Hippocampal formation (tissue), 2 donors: ENCODE measurements at regions not wholly inside any gene's neighbourhood (a gene's known extent, or its start where the extent isn't known, plus 50 kb on each side); places are given as distances from the start of the nearest gene placed in this dataset.

Source experiments
- DNase-seq, 2 donors: peaks; one replicate each; lab custom pipeline; 2025; lab: John Stamatoyannopoulos, UW

- DNase-seq = no peak
Observed at GRCh38 chr7:112882991-112883390, 92.8 kb upstream of the TMEM168 start.

DNA sequence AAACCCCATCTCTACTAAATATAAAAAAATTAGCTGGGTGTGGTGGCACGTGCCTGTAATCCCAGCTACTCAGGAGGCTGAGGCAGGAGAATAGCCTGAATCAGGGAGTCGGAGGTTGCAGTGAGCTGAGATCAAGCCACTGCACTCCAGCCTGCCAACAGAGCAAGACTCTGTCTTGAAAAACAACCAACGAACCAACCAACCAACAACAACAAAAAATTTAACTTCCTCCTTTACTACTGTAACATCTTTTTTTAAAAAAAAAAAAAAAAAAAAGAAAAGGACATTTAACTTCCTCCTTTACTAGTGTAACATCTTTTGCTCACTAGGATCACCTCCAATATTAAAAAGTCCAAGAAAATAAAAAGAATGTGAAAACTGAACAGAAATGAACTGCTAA is 92.3 kb upstream of the TMEM168 start:
- DNase-seq = no peak

- DNase-seq = no peak
Observed at GRCh38 chr7:112882022-112882421, 91.8 kb upstream of the TMEM168 start.

GRCh38 chr7:112880818-112881418 is 90.7 kb upstream of the TMEM168 start:
- DNase-seq = no peak

- DNase-seq = no peak
Observed at GRCh38 chr7:112877691-112878460, 87.7 kb upstream of the TMEM168 start.

- no peak for DNase-seq
Observed at GRCh38 chr7:112876877-112877276, 86.7 kb upstream of the TMEM168 start.

DNA sequence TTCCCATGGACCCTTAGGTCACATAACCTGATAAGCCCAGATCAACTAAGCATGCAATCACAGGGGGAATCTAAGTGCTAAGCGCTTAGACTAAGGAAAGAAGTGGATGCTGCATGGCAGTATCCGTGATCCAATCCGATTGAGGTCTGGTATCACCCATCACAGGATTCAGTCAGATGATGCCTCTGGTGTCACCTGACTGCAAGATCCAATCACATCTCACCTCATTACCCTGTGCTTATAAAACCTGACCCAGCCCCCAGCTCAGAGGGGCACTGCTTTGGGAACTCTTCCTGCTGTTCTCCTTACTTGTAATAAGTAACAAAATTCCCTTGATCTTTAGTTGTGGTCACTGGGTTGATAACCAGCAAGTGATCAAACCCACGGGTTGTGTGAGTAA is 84.7 kb upstream of the TMEM168 start:
- no peak for DNase-seq

GRCh38 chr7:112873831-112874553 is 83.8 kb upstream of the TMEM168 start:
- DNase-seq = no peak

DNA sequence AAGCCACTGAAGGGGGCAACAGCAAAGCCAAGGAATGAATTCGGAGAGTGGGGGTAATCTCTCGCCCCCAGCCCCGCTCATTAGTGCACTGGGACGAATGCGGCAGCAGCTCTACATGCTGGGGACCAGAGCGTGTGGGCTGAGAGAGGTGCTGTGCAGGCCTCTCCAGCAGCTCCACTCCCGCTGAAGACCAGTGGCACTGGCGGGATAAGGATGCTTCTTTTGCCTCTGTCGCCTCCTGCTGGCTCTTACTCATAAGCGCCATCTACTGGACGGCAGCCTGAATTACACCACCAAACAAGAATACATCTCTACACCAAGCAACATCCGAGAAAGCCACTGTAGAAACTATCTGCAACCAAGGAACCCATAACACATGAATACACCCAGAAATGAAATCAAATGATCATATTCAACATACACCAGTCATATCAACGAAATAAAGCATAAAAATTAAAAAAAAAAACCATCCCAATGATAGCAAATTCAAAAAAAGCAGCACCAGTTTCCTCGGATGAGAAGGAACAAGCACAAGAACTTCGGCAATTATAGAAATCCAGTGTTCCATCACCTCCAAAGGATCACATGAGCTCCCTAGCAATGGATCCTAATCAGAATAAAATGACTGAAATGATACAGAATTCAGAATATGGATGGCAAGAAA is 79.0 kb upstream of the TMEM168 start:
- DNase-seq = no peak

DNA sequence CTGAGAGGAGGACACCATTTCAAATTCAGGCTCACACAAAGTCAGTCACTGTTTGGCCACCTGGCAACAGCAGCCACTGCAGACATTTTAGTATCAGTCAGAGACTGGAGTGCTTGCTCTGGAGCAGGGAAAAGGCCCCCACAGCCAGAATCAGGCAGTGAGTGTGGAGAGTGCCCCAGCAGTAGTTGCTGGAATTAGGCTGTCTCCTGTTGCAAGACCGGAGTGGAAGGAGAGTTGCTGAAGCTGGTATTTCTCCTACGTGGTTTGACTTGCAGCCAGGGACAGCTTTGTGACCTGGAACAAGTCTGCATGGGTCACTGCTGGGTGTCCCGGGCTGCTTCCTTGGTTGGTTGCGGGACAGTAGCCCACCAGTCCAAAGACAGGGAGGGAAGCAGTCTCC is 78.4 kb upstream of the TMEM168 start:
- no peak for DNase-seq

DNA sequence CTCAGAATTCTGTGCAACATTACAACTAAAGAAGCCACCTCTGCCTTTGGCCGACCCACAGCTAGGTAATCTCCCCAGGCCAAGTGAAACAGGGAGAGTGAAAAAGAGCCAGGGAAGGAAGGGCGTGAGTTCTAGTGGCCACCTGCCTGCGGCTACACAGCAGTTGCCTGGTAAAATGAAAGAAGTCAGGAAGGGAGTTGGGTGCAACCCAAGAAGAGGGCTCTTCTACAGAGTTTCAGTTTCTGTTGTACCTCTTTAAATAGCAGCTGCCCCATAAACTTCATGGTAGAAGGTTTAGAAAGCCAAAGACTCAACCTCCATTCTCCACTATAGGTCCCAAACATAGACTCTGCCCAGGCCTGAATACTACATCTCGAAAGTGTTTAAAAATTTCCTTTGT is 76.2 kb upstream of the TMEM168 start:
- DNase-seq = no peak

GRCh38 chr7:112864380-112864779 is 74.2 kb upstream of the TMEM168 start:
- no peak for DNase-seq

- DNase-seq = no peak
Observed at GRCh38 chr7:112858838-112859237, 68.6 kb upstream of the TMEM168 start.

DNA sequence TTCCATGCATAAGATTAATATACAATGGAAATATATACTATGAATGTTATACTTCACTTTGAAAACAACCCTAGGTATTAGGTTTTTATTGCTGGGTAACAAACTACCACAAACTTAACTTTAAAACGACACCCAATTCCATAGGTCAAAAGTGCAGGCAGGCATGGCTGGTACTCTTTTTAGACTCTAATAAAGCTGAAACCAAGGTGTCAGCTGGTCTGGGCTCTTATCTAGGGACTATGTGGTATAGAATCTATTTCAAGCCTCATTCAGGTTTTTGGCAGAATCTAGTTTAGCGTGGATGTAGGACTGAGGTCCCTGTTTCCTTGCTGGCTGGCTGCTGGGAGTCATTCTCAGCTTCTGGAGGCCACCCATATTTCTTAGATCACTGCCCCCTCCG is 65.0 kb upstream of the TMEM168 start:
- DNase-seq = no peak

GRCh38 chr7:112854169-112854568 is 64.0 kb upstream of the TMEM168 start:
- no peak for DNase-seq

- no peak for DNase-seq
Observed at GRCh38 chr7:112853422-112853821, 63.2 kb upstream of the TMEM168 start.

DNA sequence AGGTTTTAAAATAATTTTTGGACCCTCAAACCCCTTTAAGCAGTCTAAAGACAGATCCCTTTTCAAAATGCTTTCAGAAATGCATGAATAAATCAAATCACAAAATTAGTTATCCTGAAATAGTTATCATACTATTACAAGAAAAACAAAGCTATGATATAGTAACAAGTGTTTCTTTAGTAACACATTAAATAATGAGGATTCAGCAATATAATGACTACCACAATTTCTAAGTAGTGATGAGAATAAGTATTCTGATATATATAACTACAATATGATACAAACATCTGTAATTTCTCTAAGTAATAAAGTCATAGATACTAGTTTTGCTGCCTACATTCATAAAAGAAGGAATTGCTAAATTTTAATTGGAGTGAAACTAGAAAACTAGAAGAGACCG is 53.0 kb upstream of the TMEM168 start:
- no peak for DNase-seq
